ENCODE measurements at regions not wholly inside any gene's neighbourhood (a gene's known extent, or its start where the extent isn't known, plus 50 kb on each side); places are given as distances from the start of the nearest gene placed in this dataset.
A peak's percentile ranks its signal among the peaks of the same experiment; 100 is the strongest.
"Not testable (repeated sequence)": the region's sequence is repeated elsewhere in the genome, so short reads cannot be mapped to it uniquely, and the experiment has no call there.

- DNase-seq, result no peak
Measured at GRCh38 chr4:103982454-103982853, 262.7 kb upstream of the TACR3 start.

DNA sequence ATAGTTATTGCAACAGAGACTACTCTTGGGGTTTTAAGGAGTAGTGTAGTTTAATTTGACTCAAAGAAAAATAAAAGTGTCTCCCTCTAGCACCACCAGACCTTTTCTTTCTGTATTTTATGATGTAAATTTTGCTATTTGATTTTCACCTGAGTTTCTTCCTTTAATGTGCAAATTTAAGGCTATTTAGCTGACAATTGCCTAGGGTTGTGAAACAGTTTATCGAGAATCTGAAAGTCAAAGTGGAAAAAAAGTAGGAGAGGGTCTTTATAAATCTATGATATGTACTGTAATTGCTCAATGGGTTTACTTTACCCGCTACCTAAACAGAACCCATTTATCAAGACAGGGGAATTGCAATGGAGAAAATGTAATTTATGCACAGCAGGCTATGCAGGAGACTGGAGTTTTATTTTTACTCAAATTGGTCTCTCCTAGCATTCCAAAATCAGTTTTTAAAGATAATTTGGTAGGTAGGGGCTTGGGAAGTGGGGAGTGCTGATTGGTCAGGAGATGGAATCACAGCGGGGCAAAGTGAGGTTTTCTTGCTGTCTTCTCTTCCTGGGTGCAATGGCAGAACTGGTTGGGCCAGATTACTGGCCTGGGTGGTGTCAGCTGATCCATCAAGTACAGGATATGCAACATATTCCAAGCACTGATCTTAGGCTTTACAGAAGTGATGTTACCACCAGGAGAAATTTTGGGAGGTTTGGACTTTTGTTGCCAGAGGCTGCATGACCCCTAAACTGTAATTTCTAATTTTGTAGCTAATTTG, 228.6 kb upstream of the TACR3 start:
- DNase-seq, result no peak

- DNase-seq, result no peak
Measured at GRCh38 chr4:103947617-103948016, 227.8 kb upstream of the TACR3 start.

DNA sequence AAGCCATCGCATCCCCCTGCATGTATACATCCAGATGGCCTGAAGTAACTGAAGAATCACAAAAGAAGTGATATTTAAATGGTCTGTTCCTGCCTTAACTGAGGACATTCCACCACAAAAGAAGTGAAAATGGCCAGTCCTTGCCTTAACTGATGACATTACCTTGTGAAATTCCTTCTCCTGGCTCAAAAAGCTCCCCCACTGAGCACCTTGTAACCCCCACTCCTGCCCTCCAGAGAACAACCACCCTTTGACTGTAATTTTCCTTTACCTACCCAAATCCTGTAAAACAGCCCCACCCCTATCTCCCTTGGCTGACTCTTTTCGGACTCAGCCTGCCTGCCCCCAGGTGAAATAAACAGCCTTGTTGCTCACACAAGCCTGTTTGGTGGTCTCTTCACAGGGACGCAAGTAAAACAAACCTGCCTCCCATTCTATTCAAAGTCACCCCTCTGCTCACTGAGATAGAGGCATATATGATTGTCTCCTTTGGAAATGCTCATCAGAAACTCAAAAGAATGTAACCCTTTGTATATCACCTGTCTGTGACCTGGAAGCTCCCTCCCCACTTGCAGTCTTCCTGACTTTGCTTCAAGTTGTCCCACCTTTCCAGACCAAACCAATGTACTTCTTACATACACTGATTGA, 227.0 kb upstream of the TACR3 start:
- not testable (repeated sequence) for DNase-seq

DNA sequence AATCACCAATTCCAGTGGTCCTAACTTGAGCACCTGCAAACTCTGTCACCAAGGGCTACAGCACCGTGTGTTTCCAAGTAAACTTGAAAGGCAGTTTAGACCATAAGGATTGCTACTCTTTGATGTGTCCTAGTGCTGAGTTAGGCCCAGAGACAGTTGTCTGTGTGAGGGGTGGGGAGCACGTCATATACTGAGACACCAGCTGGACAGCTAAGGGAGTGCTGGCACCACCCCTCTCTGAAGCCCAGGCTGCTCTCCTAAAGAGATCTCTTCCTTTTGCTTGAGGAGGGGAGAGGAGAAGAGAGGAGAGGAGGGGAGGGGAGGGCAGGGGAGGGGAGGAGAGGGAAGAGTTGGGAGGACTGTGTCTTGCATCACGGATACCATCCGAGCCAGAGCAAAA, 218.7 kb upstream of the TACR3 start:
- no peak for DNase-seq

DNA sequence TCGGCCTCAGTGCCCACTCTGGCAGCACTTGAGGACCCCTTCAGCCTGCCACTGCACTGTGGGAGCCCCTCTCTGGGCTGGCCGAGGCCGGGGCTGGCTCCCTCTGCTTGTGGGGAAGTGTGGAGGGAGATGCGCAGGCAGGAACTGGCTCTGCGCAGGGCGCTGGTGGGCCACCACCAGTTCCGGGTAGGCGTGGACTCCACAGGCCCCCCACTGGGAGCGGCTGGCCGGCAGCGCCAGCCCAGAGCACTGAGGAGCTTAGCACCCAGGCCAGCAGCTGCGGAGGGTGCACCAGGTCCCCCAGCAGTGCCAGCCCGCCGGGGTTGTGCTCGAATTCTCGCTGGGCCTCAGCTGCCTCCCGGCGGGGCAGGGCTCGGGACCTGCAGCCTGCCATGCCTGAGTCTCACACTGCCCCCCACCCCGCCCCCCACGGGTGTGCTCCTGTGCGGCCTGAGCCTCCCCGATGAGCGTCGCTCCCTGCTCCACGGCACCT, 216.9 kb upstream of the TACR3 start:
- DNase-seq, result no peak

DNA sequence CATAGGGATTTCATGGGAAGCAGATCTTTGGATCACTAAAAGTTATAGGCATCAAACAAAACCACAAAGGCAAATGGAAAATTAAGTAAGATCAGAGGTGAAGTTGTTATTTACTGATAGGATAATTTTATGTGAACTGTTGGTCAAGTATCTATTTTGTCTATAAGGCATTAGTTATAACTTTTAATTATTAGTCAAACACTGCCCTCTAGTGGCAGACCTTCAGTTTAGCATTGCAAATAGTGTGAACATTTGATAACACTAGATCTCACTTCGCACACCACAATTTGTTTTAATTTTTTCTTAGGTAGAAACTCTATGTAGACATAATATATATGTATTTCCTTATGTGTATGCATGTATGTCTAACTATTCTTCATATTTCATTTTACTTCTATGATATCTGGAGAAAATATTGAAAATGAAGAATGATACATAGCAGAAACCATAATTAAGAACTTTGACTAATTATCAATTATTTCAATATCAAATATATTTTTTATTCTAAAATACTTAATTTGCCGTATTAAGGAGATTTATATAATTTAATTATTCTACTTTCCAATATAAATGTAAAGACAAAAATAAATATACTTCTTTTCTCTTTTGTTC, 214.5 kb upstream of the TACR3 start:
- DNase-seq, result peak; percentile 41

DNA sequence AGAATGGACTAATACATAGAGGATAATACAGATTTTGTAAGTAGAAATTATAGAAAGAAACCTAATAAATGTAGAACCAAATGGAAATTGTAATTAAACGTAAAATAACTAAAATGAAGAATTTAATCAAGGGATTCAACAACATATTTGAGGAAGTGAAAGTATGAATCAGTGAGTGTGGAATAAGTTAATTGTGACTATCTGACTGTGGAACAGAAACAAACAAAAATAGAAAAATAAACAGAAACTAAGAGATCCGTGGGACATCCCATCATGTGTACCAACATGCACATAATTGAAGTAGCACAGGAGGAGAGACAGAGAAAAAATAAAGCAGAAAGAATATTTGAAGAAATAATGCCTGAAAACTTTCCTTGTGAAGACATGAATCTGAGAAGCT, 208.6 kb upstream of the TACR3 start:
- DNase-seq, result no peak

DNA sequence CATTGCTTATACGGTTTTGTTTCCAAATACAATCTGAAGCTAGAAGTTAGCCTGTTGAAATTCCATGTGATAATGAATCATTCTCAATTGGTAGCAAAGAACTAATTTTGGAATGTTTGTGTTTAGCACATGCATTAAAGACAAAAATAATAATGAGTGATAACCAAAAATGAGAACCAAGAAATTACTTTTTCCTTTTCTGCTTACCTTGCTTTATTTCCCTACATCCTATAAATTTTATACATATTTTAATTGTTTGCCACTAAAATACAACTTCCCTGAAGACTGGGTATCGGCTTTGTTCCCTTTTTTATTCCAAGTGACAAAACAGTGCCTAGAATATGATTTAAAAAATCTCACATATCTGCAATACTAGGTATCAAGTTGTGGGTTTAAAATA, 203.8 kb upstream of the TACR3 start:
- no peak for DNase-seq

GRCh38 chr4:103918214-103918613, 198.4 kb upstream of the TACR3 start:
- no peak for DNase-seq

- DNase-seq, result peak; percentile 10
Measured at GRCh38 chr4:103915224-103915869, 195.6 kb upstream of the TACR3 start.

- DNase-seq, result no peak
Measured at GRCh38 chr4:103907414-103907813, 187.6 kb upstream of the TACR3 start.

GRCh38 chr4:103904123-103904522, 184.3 kb upstream of the TACR3 start:
- DNase-seq, result peak; percentile 79

DNA sequence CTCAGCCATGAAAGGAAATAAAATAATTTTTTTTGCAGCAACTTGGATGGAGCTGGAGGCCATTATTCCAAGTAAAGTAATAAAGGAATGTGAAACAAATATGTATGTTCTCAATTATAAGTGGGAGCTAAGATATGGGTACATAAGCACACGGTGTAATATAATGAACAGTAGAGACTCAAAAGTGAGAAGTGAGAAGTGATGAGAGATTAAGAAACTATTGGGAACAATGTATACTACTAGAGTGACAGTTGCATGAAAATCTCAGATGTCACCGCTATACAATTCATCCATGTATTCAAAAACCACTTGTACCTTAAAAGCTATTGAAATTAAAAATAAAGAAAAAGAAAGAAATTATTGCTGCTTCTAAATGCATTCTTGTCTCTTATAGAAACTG, 182.9 kb upstream of the TACR3 start:
- no peak for DNase-seq

- peak; percentile 9 for DNase-seq
Measured at GRCh38 chr4:103895876-103896465, 176.2 kb upstream of the TACR3 start.

- DNase-seq, result peak; percentile 59
Measured at GRCh38 chr4:103892586-103892985, 172.8 kb upstream of the TACR3 start.

- peak; percentile 72 for DNase-seq
Measured at GRCh38 chr4:103887191-103887590, 167.4 kb upstream of the TACR3 start.

- no peak for DNase-seq
Measured at GRCh38 chr4:103885152-103885551, 165.4 kb upstream of the TACR3 start.

- no peak for DNase-seq
Measured at GRCh38 chr4:103867311-103867710, 147.5 kb upstream of the TACR3 start.

DNA sequence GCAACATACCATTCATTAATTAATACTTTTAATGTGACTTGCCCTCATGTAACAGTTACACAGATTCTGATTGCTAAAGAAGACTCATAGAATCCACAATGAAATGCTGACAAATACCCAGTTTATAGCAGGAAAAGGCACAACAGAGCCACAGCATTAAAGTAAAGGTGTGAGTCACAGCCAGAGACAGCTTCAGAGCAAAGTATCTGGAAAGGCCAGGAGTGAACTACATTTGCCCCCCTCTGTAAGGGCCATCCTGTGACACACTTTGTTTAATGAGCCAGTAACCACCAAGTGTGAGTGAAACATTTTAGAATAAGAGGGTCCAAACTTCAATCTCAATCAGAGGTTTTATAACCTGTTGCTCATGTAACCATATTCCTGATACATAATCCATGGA, 133.8 kb upstream of the TACR3 start:
- peak; percentile 18 for DNase-seq

- no peak for DNase-seq
Measured at GRCh38 chr4:103853146-103853545, 133.4 kb upstream of the TACR3 start.

DNA sequence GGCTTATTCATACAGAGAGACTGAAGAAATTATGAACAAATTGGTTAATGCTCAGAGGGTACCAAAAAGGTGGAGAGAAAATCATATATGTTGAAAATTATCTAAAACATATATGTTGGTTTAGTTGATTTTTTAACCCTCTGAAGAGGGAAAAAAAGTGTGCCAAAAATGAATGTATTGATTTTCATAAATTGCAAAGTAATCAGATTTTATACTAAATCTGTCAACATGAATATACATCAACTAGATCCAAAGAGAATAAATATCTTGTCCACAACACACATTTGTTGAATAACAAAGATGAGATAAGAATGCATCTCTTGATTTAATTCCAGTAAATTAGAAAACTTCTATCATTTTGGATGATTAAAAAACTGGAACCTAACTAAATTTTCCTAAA, 125.3 kb upstream of the TACR3 start:
- no peak for DNase-seq

GRCh38 chr4:103842637-103843239, 123.0 kb upstream of the TACR3 start:
- DNase-seq, result no peak
